AG04450 (cell line): ENCODE measurements at regions not wholly inside any gene's neighbourhood (a gene's known extent, or its start where the extent isn't known, plus 50 kb on each side); places are given as distances from the start of the nearest gene placed in this dataset.

ENCODE experiments used
- CTCF ChIA-PET: fragments of 300-600, 350-600 bp; formaldehyde crosslinking; extraction: SDS; loops from one replicate; lab custom pipeline; 2022; ENCODE audit warnings: antibody characterized with exemption, inconsistent platforms; lab: Charles Lee
- POLR2A ChIA-PET: fragments of 350-600 bp; formaldehyde crosslinking; extraction: SDS; loops from one replicate; lab custom pipeline; 2021; ENCODE audit warnings: antibody characterized with exemption, inconsistent platforms; lab: Yijun Ruan, JAX
- DNase-seq: peaks from one replicate; pipeline ENCODE4 v3.0.0-alpha.2; 2011; ENCODE audit warnings: low read depth, low spot score
- H3K27ac ChIP-seq: one replicate; pipeline ENCODE4 v1.5.1; 2012; ENCODE audit warnings: low read depth, low read length, control low read depth
- H3K27me3 ChIP-seq: one replicate; pipeline ENCODE4 v1.6.0; 2012; ENCODE audit warnings: low read length; ENCODE audit not compliant: control insufficient read depth, insufficient read depth
- H3K4me3 ChIP-seq: 2 replicates; pipeline ENCODE4 v1.5.1; 2011; ENCODE audit warnings: mild to moderate bottlenecking, low read depth, low read length, control low read depth
- H3K9me3 ChIP-seq: 2 replicates; pipeline ENCODE4 v1.5.1; 2012; ENCODE audit warnings: low read length; ENCODE audit not compliant: control insufficient read depth, insufficient read depth
- CTCF ChIP-seq: IDR thresholded peaks from 2 replicates; pipeline ENCODE4 v1.5.1; 2011; ENCODE audit warnings: low read depth, low read length, control low read depth, inconsistent platforms

- POLR2A ChIA-PET: no interaction called here
Observed at GRCh38 chr14:59131938-59132795, 56.3 kb upstream of the DAAM1 start.

GRCh38 chr14:59132796-59133494, 55.5 kb upstream of the DAAM1 start:
- DNase-seq: no peak
- ChIA-PET POLR2A (no interaction called here), CTCF (interaction anchor here (0.6 to 1.8 kb wide), 6 partner anchors 9 to 351 kb away, joined by 3 to 24 read pairs (median 3); partner anchors contain the start of gene L3HYPDH)
- Histone ChIP-seq H3K4me3 (no peak overlapping the region), H3K9me3 (no peaks in the 10 kb centered on the region), H3K27me3 (peaks cover 6% of the 10 kb centered on the region), H3K27ac (no peak overlapping the region)
- peak; percentile 32 for TF ChIP-seq CTCF

More at GRCh38 chr14:59131938-59132795, 56.3 kb upstream of the DAAM1 start:
- no peak for TF ChIP-seq CTCF
- H3K4me3 ChIP-seq: no peak overlapping the region
- H3K27ac ChIP-seq: no peak overlapping the region
- DNase-seq: no peak
- CTCF ChIA-PET: interaction anchor here (0.7 to 1.8 kb wide), 3 partner anchors 8 to 352 kb away, joined by 3 to 10 read pairs (median 3); partner anchors contain the start of gene L3HYPDH
- no peaks in the 10 kb centered on the region for H3K9me3 ChIP-seq
- H3K27me3 ChIP-seq: peaks cover 6% of the 10 kb centered on the region

- no peak for DNase-seq
Observed at GRCh38 chr14:59133709-59134108, 54.8 kb upstream of the DAAM1 start.

GRCh38 chr14:59134307-59134706, 54.2 kb upstream of the DAAM1 start:
- no peaks in the 10 kb centered on the region for H3K9me3 ChIP-seq

More at GRCh38 chr14:59133709-59134108, 54.8 kb upstream of the DAAM1 start:
- Histone ChIP-seq H3K4me3 (no peak overlapping the region), H3K27ac (no peak overlapping the region), H3K9me3 (no peaks in the 10 kb centered on the region), H3K27me3 (peaks cover 6% of the 10 kb centered on the region)
- TF ChIP-seq CTCF: no peak
- POLR2A ChIA-PET: no interaction called here
- CTCF ChIA-PET: interaction anchor here (0.6 to 1.8 kb wide), 5 partner anchors 10 to 329 kb away, joined by 3 to 24 read pairs (median 3); no protein-coding TSS in a partner anchor

More at GRCh38 chr14:59134307-59134706, 54.2 kb upstream of the DAAM1 start:
- Histone ChIP-seq H3K4me3 (no peak overlapping the region), H3K27ac (no peak overlapping the region), H3K27me3 (peaks cover 6% of the 10 kb centered on the region)
- TF ChIP-seq CTCF: no peak
- no peak for DNase-seq
- ChIA-PET CTCF (interaction anchor here (1.1 to 1.8 kb wide), 3 partner anchors 10 to 309 kb away, joined by 3 to 24 read pairs (median 10); no protein-coding TSS in a partner anchor), POLR2A (no interaction called here)
